Mucosa of rectum (tissue), 2 donors: ENCODE measurements at regions not wholly inside any gene's neighbourhood (a gene's known extent, or its start where the extent isn't known, plus 50 kb on each side); places are given as distances from the start of the nearest gene placed in this dataset.

ENCODE experiments used
- H3K27ac ChIP-seq, 2 donors: one replicate each; pipeline ENCODE4 v1.7.0; 2013; ENCODE audit warnings: inconsistent platforms in 2 of 2, low read depth in 2 of 2, low read length in 2 of 2
- H3K27me3 ChIP-seq, 2 donors: one replicate each; pipeline ENCODE4 v1.7.0; 2013; ENCODE audit warnings: low read length in 2 of 2; ENCODE audit not compliant: control insufficient read depth in 2 of 2, insufficient read depth in 2 of 2
- H3K36me3 ChIP-seq, 2 donors: one replicate each; pipeline ENCODE4 v1.7.0; 2013; ENCODE audit warnings: low read length in 2 of 2; ENCODE audit not compliant: control insufficient read depth in 2 of 2, insufficient read depth in 2 of 2
- H3K4me1 ChIP-seq, 2 donors: one replicate each; pipeline ENCODE4 v1.7.0; 2013; ENCODE audit warnings: low read length in 2 of 2, mild to moderate bottlenecking in 1 of 2; ENCODE audit not compliant: control insufficient read depth in 2 of 2, insufficient read depth in 2 of 2
- H3K4me3 ChIP-seq, 2 donors: one replicate each; pipeline ENCODE4 v1.7.0; 2013; ENCODE audit warnings: low read length in 2 of 2
- H3K9ac ChIP-seq, 2 donors: one replicate each; pipeline ENCODE4 v1.7.0; 2013; ENCODE audit warnings: low read length in 2 of 2, low read depth in 1 of 2, mild to moderate bottlenecking in 1 of 2
- H3K9me3 ChIP-seq, 2 donors: one replicate each; pipeline ENCODE4 v1.7.0; 2013; ENCODE audit warnings: low read length in 2 of 2; ENCODE audit not compliant: control insufficient read depth in 2 of 2
- donor health status: healthy.
- donor health status: Normal muscosa, but diverticular disease.

- Histone ChIP-seq H3K9ac (no peak overlapping the region), H3K36me3 (no peaks in the 10 kb centered on the region), H3K4me3 (no peak overlapping the region), H3K27ac (no peak overlapping the region), H3K4me1 (no peaks in the 10 kb centered on the region), H3K27me3 (no peaks in the 10 kb centered on the region), H3K9me3 (no peaks in the 10 kb centered on the region)
Observed at GRCh38 chr11:127607487-127608085, 607.0 kb upstream of the KIRREL3 start.

GRCh38 chr11:127601578-127601977, 601.0 kb upstream of the KIRREL3 start:
- Histone ChIP-seq H3K9me3 (no peaks in the 10 kb centered on the region), H3K27ac (no peak overlapping the region), H3K36me3 (no peaks in the 10 kb centered on the region), H3K27me3 (no peaks in the 10 kb centered on the region), H3K9ac (no peak overlapping the region), H3K4me1 (no peaks in the 10 kb centered on the region), H3K4me3 (no peak overlapping the region)

DNA sequence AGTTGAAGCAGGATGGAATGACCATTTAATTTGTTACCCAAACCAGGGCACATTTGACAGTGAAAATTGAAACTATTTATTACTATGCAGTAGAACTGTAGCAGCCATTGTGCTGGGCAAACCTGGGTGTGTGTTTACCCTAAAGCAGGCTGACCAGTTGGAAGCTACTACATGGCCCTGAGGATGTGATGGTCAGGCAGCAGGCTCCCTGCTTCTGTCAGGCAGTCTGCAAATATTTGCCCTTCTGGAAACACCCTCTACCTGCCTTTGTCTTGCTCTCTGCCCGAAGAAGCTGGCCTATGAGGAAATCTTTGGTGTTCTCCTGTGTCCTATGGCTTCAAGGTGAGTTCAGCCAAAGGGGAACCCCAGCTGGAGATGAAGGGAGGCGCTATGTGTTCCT, 600.1 kb upstream of the KIRREL3 start:
- Histone ChIP-seq H3K36me3 (no peaks in the 10 kb centered on the region), H3K27me3 (no peaks in the 10 kb centered on the region), H3K4me1 (no peaks in the 10 kb centered on the region), H3K4me3 (no peak overlapping the region), H3K9me3 (no peaks in the 10 kb centered on the region), H3K27ac (no peak overlapping the region), H3K9ac (no peak overlapping the region)

GRCh38 chr11:127598476-127598875, 597.9 kb upstream of the KIRREL3 start:
- Histone ChIP-seq H3K9me3 (no peaks in the 10 kb centered on the region), H3K9ac (no peak overlapping the region), H3K36me3 (no peaks in the 10 kb centered on the region), H3K4me1 (no peaks in the 10 kb centered on the region), H3K4me3 (no peak overlapping the region), H3K27ac (no peak overlapping the region), H3K27me3 (no peaks in the 10 kb centered on the region)

GRCh38 chr11:127596433-127596832, 595.9 kb upstream of the KIRREL3 start:
- Histone ChIP-seq H3K9ac (no peak overlapping the region), H3K27me3 (no peaks in the 10 kb centered on the region), H3K36me3 (no peaks in the 10 kb centered on the region), H3K4me1 (no peaks in the 10 kb centered on the region), H3K4me3 (no peak overlapping the region), H3K9me3 (no peaks in the 10 kb centered on the region), H3K27ac (no peak overlapping the region)

DNA sequence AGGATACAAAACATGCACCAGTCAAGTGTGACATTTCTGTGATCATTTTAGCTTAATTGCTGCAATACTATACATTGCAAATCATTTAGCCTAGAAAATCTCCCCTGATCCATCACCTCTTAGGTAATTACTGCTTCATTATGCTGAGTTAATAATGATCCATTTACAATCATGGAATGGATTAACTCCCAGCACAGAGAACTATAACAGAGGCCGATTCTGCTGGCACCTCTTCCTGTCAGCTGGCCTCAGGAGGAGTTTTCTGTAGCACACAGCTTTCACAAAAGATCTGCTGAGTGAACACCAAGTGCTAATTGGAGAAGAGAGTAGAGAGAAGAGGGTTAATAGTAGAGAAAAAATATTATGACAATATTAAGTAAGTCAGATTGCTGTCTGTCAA, 591.8 kb upstream of the KIRREL3 start:
- no peaks in the 10 kb centered on the region for H3K36me3 ChIP-seq
- no peaks in the 10 kb centered on the region for H3K4me1 ChIP-seq
- no peak overlapping the region for H3K27ac ChIP-seq
- no peaks in the 10 kb centered on the region for H3K9me3 ChIP-seq
- H3K27me3 ChIP-seq = no peaks in the 10 kb centered on the region
- H3K4me3 ChIP-seq = no peak overlapping the region
- H3K9ac ChIP-seq = no peak overlapping the region

GRCh38 chr11:127590314-127590713, 589.7 kb upstream of the KIRREL3 start:
- H3K9me3 ChIP-seq = no peaks in the 10 kb centered on the region
- no peak overlapping the region for H3K27ac ChIP-seq
- no peaks in the 10 kb centered on the region for H3K36me3 ChIP-seq
- H3K4me3 ChIP-seq = no peak overlapping the region
- no peaks in the 10 kb centered on the region for H3K27me3 ChIP-seq
- H3K4me1 ChIP-seq = no peaks in the 10 kb centered on the region
- no peak overlapping the region for H3K9ac ChIP-seq

- Histone ChIP-seq H3K27me3 (no peaks in the 10 kb centered on the region), H3K9ac (no peak overlapping the region), H3K4me1 (no peaks in the 10 kb centered on the region), H3K36me3 (no peaks in the 10 kb centered on the region), H3K4me3 (no peak overlapping the region), H3K9me3 (no peaks in the 10 kb centered on the region), H3K27ac (no peak overlapping the region)
Observed at GRCh38 chr11:127588431-127588830, 587.9 kb upstream of the KIRREL3 start.

DNA sequence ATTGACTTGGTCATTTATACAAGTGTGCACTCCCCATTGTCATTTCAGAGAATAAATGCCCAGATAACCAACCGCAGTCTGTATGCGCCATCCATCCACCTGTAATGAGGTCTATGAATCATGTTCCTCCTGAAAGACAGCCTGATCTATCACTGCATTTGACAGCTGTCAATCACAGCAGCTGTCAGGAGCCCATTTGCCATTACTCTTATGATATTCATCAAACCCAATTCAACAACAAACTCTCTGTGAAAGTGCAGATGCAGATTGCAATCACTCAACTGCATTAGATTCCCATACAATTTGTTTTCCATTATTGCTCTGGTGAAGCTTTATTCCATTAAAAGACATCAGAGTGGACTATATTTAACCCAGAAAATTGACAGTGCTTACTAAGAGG, 586.9 kb upstream of the KIRREL3 start:
- Histone ChIP-seq H3K36me3 (no peaks in the 10 kb centered on the region), H3K9me3 (no peaks in the 10 kb centered on the region), H3K4me3 (no peak overlapping the region), H3K27me3 (no peaks in the 10 kb centered on the region), H3K9ac (no peak overlapping the region), H3K27ac (no peak overlapping the region), H3K4me1 (no peaks in the 10 kb centered on the region)

DNA sequence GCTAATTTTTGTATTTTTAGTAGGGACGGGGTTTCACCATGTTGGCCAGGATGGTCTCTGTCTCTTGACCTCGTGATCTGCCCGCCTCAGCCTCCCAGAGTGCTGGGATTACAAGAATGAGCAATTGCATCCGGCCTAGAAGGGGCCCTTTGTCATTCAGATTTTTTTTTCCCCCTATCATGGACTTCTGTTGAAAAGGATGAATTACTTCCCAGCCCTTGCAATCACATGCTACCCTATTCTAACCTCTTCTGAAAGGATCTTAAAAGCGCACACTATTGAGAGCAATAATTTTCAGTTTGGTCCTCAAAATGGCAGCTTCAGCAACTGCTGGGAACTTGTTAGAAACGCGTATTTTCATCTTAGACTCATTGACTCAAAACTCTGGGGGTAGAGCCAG, 575.6 kb upstream of the KIRREL3 start:
- Histone ChIP-seq H3K4me3 (no peak overlapping the region), H3K9me3 (no peaks in the 10 kb centered on the region), H3K27ac (no peak overlapping the region), H3K9ac (no peak overlapping the region), H3K4me1 (no peaks in the 10 kb centered on the region), H3K36me3 (no peaks in the 10 kb centered on the region), H3K27me3 (no peaks in the 10 kb centered on the region)

DNA sequence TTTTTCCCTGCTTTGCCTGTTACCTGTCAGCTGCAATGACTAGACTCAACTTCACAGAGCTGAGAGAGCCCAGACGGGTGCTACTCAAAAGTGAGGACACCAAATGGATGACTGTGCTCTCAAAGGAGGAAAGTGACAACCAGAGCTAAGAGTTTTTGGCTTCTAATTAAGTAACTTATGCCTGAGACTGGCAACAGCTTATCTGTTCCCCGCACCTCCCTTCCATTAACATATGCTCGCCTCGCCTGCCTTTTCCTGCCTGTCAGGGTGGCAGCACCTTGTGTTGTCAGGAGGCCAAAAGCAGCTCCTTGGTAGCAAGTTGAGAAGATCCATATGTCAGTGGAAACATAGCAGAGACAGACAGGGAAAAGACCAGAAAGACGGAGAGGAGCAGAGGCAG, 573.9 kb upstream of the KIRREL3 start:
- Histone ChIP-seq H3K9ac (no peak overlapping the region), H3K9me3 (no peaks in the 10 kb centered on the region), H3K27me3 (no peaks in the 10 kb centered on the region), H3K4me3 (no peak overlapping the region), H3K36me3 (no peaks in the 10 kb centered on the region), H3K4me1 (no peaks in the 10 kb centered on the region), H3K27ac (no peak overlapping the region)
